ENCODE measurements at regions not wholly inside any gene's neighbourhood (a gene's known extent, or its start where the extent isn't known, plus 50 kb on each side); places are given as distances from the start of the nearest gene placed in this dataset.

GRCh38 chr6:166014966-166015365 is 152.7 kb downstream of the TBXT start:
- Histone ChIP-seq H3K4me1 (ENCODE audit: low read depth) (no peaks in the 10 kb centered on the region), H3K9me3 (ENCODE audit: low read depth) (no peaks in the 10 kb centered on the region), H3K27ac (no peak overlapping the region), H3K27me3 (peaks cover 14% of the 10 kb centered on the region), H3K4me3 (no peak overlapping the region), H3K36me3 (no peaks in the 10 kb centered on the region)
- no peak for TF ChIP-seq CTCF (IDR thresholded peaks at IDR 0.05; ENCODE audit: low read depth, low read length)
- DNase-seq (ENCODE audit: low read depth in 1 of 2, low spot score in 1 of 2) = no peak

GRCh38 chr6:166010136-166010960 is 157.3 kb downstream of the TBXT start:
- no peak overlapping the region for H3K27ac ChIP-seq
- H3K9me3 ChIP-seq (ENCODE audit: low read depth) = no peaks in the 10 kb centered on the region
- no peak overlapping the region for H3K4me3 ChIP-seq
- no peaks in the 10 kb centered on the region for H3K36me3 ChIP-seq
- peak in 1 of 2 donors; percentile 53 for DNase-seq (ENCODE audit: low read depth in 1 of 2, low spot score in 1 of 2)
- peaks cover 17% of the 10 kb centered on the region for H3K4me1 ChIP-seq (ENCODE audit: low read depth)
- H3K27me3 ChIP-seq = peaks cover 53% of the 10 kb centered on the region
- no peak for TF ChIP-seq CTCF (IDR thresholded peaks at IDR 0.05; ENCODE audit: low read depth, low read length)

DNA sequence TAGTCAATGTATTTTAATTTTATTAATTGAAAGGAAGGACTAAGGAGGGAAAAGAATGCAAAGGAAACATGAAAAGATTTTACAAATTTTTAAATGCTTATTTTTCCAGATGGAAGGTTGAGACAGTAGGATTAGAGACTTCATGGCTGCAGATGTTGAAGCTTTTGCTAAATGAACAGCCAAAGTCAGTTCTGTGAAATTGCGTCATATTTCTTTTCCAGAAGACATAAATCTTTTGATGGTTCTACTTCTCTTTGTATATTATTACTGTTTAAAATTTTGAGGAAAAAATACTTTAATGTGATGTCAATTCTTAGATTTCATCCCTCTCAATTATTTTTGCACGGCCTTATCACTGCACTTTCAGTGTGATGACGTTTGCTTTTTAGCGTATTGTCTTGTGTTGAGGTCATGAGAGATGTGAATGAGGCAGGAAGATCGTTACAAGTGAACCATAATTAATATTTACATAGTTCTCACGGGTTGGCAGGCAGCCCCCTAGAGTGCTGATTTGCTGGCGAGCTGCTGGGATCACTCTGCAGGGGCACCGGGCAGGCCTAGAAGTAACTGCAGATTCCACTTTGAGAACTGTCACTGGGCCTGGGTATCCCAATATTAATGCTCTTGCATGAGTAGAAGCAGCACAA is 158.1 kb downstream of the TBXT start:
- peaks cover 17% of the 10 kb centered on the region for H3K4me1 ChIP-seq (ENCODE audit: low read depth)
- H3K27me3 ChIP-seq = peaks cover 55% of the 10 kb centered on the region
- no peak for DNase-seq (ENCODE audit: low read depth in 1 of 2, low spot score in 1 of 2)
- H3K9me3 ChIP-seq (ENCODE audit: low read depth) = no peaks in the 10 kb centered on the region
- no peak overlapping the region for H3K4me3 ChIP-seq
- H3K36me3 ChIP-seq = no peaks in the 10 kb centered on the region
- TF ChIP-seq CTCF (IDR thresholded peaks at IDR 0.05; ENCODE audit: low read depth, low read length) = no peak
- H3K27ac ChIP-seq = no peak overlapping the region

DNA sequence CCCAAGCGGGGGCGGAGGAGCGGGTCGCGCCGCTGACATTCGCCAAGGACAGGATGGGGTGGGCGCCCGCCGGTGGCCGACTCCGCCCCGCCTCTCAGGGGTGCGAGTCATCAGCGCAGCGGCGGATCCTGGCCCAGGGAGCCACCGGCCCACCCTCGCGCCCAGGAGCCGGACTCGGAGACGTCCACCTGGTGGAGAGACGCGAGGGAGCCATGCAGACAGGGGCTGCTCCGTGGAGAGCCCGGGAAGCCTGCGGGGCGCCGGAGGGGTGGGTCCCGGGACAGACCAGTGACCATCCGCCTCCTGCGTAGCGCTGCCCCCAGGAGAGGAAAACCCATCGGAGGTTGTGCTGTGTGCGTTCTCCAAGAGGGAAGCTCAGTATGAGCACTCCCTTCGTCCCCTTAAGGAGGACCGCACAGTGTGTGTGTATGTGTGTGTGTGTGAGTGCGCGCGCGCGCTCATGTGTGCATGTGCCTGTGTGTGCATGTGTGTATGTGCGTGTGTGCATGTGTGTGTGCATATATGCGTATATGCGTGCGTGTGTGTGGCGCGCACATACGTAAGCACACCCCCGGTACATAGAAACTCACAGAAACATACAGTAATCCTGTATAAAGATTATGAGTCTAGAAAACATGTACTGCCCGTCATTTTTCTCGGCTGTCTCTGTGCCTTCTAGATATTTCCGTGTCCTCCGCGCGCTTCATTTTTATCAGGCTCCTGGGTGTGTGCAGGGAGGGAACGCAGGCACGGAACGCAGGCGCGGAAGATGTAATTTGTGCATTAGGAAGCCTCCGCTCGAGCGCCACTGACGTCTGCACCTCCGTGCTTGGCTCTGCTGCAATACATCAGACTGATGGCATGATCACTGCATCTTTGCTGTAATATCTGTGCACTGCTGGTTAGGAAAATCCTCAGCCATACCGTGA is 158.9 kb downstream of the TBXT start:
- DNase-seq (ENCODE audit: low read depth in 1 of 2, low spot score in 1 of 2) = peak; percentile 50 to 84
- no peak overlapping the region for H3K27ac ChIP-seq
- peaks cover 17% of the 10 kb centered on the region for H3K4me1 ChIP-seq (ENCODE audit: low read depth)
- TF ChIP-seq CTCF (IDR thresholded peaks at IDR 0.05; ENCODE audit: low read depth, low read length) = peak; percentile 25
- peaks cover 55% of the 10 kb centered on the region for H3K27me3 ChIP-seq
- H3K36me3 ChIP-seq = no peaks in the 10 kb centered on the region
- H3K4me3 ChIP-seq = peak overlapping the region; percentile 43
- H3K9me3 ChIP-seq (ENCODE audit: low read depth) = no peaks in the 10 kb centered on the region
